Tibial nerve (tissue), 4 donors: ENCODE measurements at regions not wholly inside any gene's neighbourhood (a gene's known extent, or its start where the extent isn't known, plus 50 kb on each side); places are given as distances from the start of the nearest gene placed in this dataset.

Experiments used
- DNase-seq, 2 donors: peaks; one replicate each; pipeline ENCODE4 v3.0.0-alpha.2; 2019; ENCODE audit warnings: low spot score in 2 of 2
- H3K27ac ChIP-seq, 4 donors: fragments of 200-600 bp; sonication (generic) in 3 of 4; one replicate each; pipeline ENCODE4 v1.5.1; 2017 to 2019; ENCODE audit warnings: mild to moderate bottlenecking in 1 of 4
- H3K27me3 ChIP-seq, 2 donors: fragments of 200-600 bp; sonication (generic) in 1 of 2; one replicate each; pipeline versions ENCODE4 v1.5.1 to v1.6.0; 2017 to 2019
- H3K36me3 ChIP-seq, 3 donors: fragments of 200-600 bp; sonication (generic); one replicate each; pipeline ENCODE4 v1.5.1; 2018 to 2019
- H3K4me1 ChIP-seq, 4 donors: fragments of 200-600 bp; sonication (generic) in 3 of 4; one replicate each; pipeline ENCODE4 v1.5.1; 2017 to 2019
- H3K4me3 ChIP-seq, 4 donors: fragments of 200-600 bp; sonication (generic) in 3 of 4; one replicate each; pipeline ENCODE4 v1.5.1; 2017 to 2019; ENCODE audit warnings: mild to moderate bottlenecking in 1 of 4, moderate library complexity in 1 of 4
- H3K9me3 ChIP-seq, 4 donors: fragments of 200-600 bp; sonication (generic) in 3 of 4; one replicate each; pipeline ENCODE4 v1.5.1; 2017 to 2019
- EP300 ChIP-seq, 2 donors: sonication (generic); formaldehyde crosslinking; IDR thresholded peaks; one replicate each; pipeline ENCODE4 v1.6.1; 2017; ENCODE audit warnings: antibody characterized with exemption in 2 of 2, mild to moderate bottlenecking in 1 of 2
- POLR2A ChIP-seq, 2 donors: fragments of 450-650 bp; IDR thresholded peaks; one replicate each; pipeline ENCODE4 v1.6.1; 2017; ENCODE audit warnings: antibody characterized with exemption in 2 of 2, mild to moderate bottlenecking in 2 of 2, moderate library complexity in 2 of 2
- WGBS, 2 donors: methylation state at CpG; one replicate each; pipeline ENCODE4 v1.1.5; 2018; 5-methylcytosine and 5-hydroxymethylcytosine counted together
- TF ChIP-seq, protein P1 (sequence below), 5 experiments: fragments of 200-600 bp in 3 of 5; fragments of 450-650 bp in 2 of 5; sonication (generic) in 3 of 5; IDR thresholded peaks; one replicate each; pipeline ENCODE4 v1.5.1; 2016 to 2019; ENCODE audit warnings: antibody characterized with exemption in 5 of 5, mild to moderate bottlenecking in 3 of 5, moderate library complexity in 2 of 5

DNA sequence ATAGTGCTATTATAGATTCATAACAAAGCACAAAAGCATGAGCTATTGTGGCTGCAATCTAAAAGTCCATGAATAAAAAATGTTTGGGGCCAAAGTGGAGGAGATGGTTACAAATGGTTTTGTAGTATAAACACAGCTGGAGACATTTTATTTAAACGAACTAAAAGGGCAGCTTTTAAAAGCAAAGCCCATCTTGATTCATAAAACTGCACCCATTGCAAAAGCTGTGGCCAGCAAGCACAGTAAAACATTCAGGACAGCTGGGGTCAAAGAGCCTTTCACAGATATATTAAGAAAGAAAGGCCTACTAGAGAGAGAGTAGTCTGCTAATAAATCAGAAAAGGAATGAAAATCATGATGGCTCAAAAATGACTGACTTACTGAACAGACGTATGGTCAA is 520.8 kb downstream of the NUF2 start:
- Histone ChIP-seq H3K27me3 (no peaks in the 10 kb centered on the region), H3K9me3 (no peaks in the 10 kb centered on the region), H3K4me1 (peaks cover 0 to 9% (median 3%) of the 10 kb centered on the region in 4 donors), H3K4me3 (no peak overlapping the region), H3K27ac (no peak overlapping the region), H3K36me3 (no peaks in the 10 kb centered on the region)
- TF ChIP-seq, protein P1, sequence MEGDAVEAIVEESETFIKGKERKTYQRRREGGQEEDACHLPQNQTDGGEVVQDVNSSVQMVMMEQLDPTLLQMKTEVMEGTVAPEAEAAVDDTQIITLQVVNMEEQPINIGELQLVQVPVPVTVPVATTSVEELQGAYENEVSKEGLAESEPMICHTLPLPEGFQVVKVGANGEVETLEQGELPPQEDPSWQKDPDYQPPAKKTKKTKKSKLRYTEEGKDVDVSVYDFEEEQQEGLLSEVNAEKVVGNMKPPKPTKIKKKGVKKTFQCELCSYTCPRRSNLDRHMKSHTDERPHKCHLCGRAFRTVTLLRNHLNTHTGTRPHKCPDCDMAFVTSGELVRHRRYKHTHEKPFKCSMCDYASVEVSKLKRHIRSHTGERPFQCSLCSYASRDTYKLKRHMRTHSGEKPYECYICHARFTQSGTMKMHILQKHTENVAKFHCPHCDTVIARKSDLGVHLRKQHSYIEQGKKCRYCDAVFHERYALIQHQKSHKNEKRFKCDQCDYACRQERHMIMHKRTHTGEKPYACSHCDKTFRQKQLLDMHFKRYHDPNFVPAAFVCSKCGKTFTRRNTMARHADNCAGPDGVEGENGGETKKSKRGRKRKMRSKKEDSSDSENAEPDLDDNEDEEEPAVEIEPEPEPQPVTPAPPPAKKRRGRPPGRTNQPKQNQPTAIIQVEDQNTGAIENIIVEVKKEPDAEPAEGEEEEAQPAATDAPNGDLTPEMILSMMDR (IDR thresholded peaks at IDR 0.05) = no peak
- TF ChIP-seq POLR2A (IDR thresholded peaks at IDR 0.05) = no peak
- WGBS, 2 donors = 15 to 24% methylated on average over 2 of the region's 2 CpGs
- DNase-seq = no peak

DNA sequence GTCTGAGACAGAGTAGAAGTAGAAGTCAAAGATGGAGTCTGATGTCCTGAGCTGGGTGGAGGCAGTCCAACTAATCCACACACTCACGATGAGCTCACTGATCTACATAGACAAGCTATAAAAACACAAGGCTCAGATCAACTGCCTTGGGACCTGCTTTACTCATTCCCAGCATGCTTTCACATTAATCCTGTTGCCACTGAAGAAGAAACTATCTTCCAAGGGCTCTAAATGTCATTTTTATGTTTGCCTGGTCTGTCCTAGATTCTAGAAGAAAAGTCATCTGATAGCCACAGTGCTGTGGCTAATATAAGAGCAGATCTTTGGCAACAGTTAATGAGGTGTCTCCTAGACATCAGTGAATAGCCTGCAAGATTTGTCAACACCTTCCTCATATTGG is 522.7 kb downstream of the NUF2 start:
- Histone ChIP-seq H3K27ac (no peak overlapping the region), H3K36me3 (no peaks in the 10 kb centered on the region), H3K9me3 (no peaks in the 10 kb centered on the region), H3K4me1 (peaks cover 0 to 9% (median 3%) of the 10 kb centered on the region in 4 donors), H3K4me3 (no peak overlapping the region), H3K27me3 (no peaks in the 10 kb centered on the region)
- TF ChIP-seq EP300 (IDR thresholded peaks at IDR 0.05) (no peak), POLR2A (IDR thresholded peaks at IDR 0.05) (no peak)
- TF ChIP-seq, protein P1 (IDR thresholded peaks at IDR 0.05) = no peak
- DNase-seq = no peak
- whole genome bisulfite sequencing, 2 donors = 35 to 40% methylated on average over 1 of the region's 1 CpG

DNA sequence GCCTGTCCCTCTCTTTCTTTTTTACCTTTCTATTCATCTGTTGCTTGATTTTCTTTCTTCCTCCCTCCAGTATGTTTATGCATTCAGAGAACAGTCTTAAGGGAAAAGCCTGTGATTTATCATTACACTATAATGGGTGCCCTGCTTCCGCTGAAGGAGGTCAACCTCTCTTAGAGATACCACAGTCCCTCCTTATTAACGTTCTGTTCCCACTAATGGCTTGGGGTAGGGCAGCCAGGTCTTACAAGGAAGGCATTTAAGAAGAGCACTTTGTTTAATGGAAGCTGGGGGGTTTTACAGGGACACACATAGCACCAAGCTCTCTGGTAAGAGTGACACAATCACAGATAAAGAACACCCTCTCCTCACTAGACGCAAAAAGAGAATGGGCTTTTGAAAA is 523.5 kb downstream of the NUF2 start:
- WGBS, 2 donors = 68% methylated on average over 3 of the region's 3 CpGs
- Histone ChIP-seq H3K9me3 (no peaks in the 10 kb centered on the region), H3K36me3 (no peaks in the 10 kb centered on the region), H3K4me1 (peaks cover 0 to 9% (median 3%) of the 10 kb centered on the region in 4 donors), H3K4me3 (no peak overlapping the region), H3K27ac (no peak overlapping the region), H3K27me3 (no peaks in the 10 kb centered on the region)
- no peak for DNase-seq
- no peak for TF ChIP-seq EP300 (IDR thresholded peaks at IDR 0.05)
- TF ChIP-seq POLR2A (IDR thresholded peaks at IDR 0.05) = no peak

DNA sequence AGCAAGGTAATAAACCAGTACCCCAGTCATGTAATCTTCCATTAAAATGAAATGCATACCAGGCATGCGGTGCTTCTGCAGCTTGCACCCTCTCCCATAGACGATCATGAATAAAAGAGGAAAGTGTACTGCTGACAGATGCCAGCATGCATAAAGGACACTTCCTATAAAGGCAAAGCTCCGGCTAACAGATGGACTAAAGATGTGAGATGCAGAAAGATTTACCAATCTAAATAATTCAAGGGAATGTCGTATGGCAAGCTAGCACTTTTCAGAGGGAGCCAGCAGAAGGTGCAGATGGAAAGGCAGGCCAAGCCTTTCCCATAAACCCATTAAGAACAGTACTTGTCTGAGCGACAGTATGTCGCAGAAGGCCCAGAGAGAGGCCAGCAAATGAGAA is 542.0 kb downstream of the NUF2 start:
- Histone ChIP-seq H3K4me3 (no peak overlapping the region), H3K4me1 (no peaks in the 10 kb centered on the region), H3K27ac (no peak overlapping the region), H3K36me3 (no peaks in the 10 kb centered on the region), H3K27me3 (no peaks in the 10 kb centered on the region), H3K9me3 (peaks cover 0 to 12% (median 0%) of the 10 kb centered on the region in 4 donors)
- TF ChIP-seq POLR2A (IDR thresholded peaks at IDR 0.05) (no peak), EP300 (IDR thresholded peaks at IDR 0.05) (no peak)
- TF ChIP-seq, protein P1 (IDR thresholded peaks at IDR 0.05) = no peak
- no peak for DNase-seq
- WGBS, 2 donors = 76 to 88% methylated on average over 6 of the region's 6 CpGs

DNA sequence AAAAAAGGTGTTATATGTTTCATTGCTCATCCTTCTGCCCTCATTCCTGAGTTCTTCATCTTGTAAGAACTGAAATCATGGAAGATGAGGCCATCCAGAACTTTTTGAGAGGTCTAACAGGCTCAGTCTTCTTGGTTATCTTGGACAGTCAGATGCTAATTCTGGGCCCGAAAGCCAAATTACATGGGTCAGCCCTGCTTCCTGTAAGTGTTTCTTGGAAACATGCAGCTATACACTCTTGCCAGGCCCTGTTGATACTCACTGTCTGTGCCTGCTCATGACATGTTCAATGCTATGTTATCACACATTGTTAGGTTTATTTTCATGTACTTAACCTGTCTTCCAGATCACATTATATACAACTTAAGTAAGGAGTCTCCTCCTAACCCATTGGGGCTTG is 542.5 kb downstream of the NUF2 start:
- 70 to 93% methylated on average over 1 of the region's 1 CpG for WGBS, 2 donors
- Histone ChIP-seq H3K27ac (no peak overlapping the region), H3K27me3 (no peaks in the 10 kb centered on the region), H3K4me3 (no peak overlapping the region), H3K9me3 (peaks cover 0 to 17% (median 0%) of the 10 kb centered on the region in 4 donors), H3K36me3 (no peaks in the 10 kb centered on the region), H3K4me1 (no peaks in the 10 kb centered on the region)
- TF ChIP-seq POLR2A (IDR thresholded peaks at IDR 0.05) (no peak), EP300 (IDR thresholded peaks at IDR 0.05) (no peak)
- TF ChIP-seq, protein P1 (IDR thresholded peaks at IDR 0.05) = no peak
- DNase-seq = no peak

DNA sequence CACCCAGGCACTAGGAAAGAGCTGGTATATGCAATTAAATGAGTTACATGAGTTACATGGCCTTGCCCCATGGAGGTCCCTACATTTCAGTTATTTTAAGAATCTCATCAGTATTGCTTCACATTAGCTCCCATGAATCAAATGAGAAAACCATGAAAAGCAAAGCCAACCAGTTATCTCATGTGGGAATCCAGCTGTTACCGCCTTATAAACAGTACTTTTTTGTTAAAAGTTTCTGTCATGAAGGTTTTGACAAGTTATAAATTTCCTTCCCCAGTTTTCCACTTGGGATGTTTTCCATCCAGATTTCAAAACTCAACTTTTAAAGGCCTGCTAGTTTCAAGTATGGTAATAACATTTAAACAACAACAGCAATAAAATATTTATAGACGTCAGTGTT is 544.8 kb downstream of the NUF2 start:
- no peak for DNase-seq
- Histone ChIP-seq H3K4me3 (no peak overlapping the region), H3K36me3 (no peaks in the 10 kb centered on the region), H3K9me3 (peaks cover 0 to 14% (median 0%) of the 10 kb centered on the region in 4 donors), H3K27me3 (no peaks in the 10 kb centered on the region), H3K27ac (no peak overlapping the region), H3K4me1 (no peaks in the 10 kb centered on the region)
- WGBS, 2 donors = 51 to 57% methylated on average over 2 of the region's 2 CpGs
- TF ChIP-seq POLR2A (IDR thresholded peaks at IDR 0.05) (no peak), EP300 (IDR thresholded peaks at IDR 0.05) (no peak)
- TF ChIP-seq, protein P1 (IDR thresholded peaks at IDR 0.05) = no peak
